Kidney (tissue), 13 donors: ENCODE measurements at regions not wholly inside any gene's neighbourhood (a gene's known extent, or its start where the extent isn't known, plus 50 kb on each side); places are given as distances from the start of the nearest gene placed in this dataset.

Source experiments
- DNase-seq, 5 donors: peaks; one replicate each; pipeline ENCODE4 v3.0.0-alpha.2; 2013 to 2020
- FAIRE-seq: peaks from 2 replicates; lab custom pipeline; 2012; peaks lifted over from hg19 to GRCh38; lab: Jason Lieb, UNC
- H3K27ac ChIP-seq, 2 donors: one replicate each; pipeline ENCODE4 v1.7.0; 2013; ENCODE audit warnings: low read depth in 2 of 2, low read length in 2 of 2, inconsistent platforms in 1 of 2
- H3K27me3 ChIP-seq: one replicate; pipeline ENCODE4 v1.7.1; 2013; ENCODE audit warnings: low read length, inconsistent platforms; ENCODE audit not compliant: control insufficient read depth, insufficient read depth
- H3K36me3 ChIP-seq, 3 donors: one replicate each; pipeline versions ENCODE4 v1.7.0 to v1.7.1; 2013; ENCODE audit warnings: low read length in 3 of 3, control low read depth in 1 of 3, inconsistent platforms in 1 of 3; ENCODE audit not compliant: insufficient read depth in 3 of 3, control insufficient read depth in 2 of 3
- H3K4me1 ChIP-seq, 3 donors: one replicate each; pipeline versions ENCODE4 v1.7.0 to v1.7.1; 2013; ENCODE audit warnings: low read length in 3 of 3, inconsistent platforms in 1 of 3, low read depth in 1 of 3; ENCODE audit not compliant: control insufficient read depth in 2 of 3, insufficient read depth in 2 of 3
- H3K4me3 ChIP-seq, 3 donors: one replicate each; pipeline versions ENCODE4 v1.7.0 to v1.8.1; 2013; ENCODE audit warnings: low read length in 3 of 3, control low read depth in 1 of 3, inconsistent platforms in 1 of 3
- H3K9ac ChIP-seq, 3 donors: one replicate each; pipeline versions ENCODE4 v1.7.0 to v1.7.1; 2013; ENCODE audit warnings: low read length in 3 of 3, control low read depth in 1 of 3, inconsistent platforms in 1 of 3
- H3K9me3 ChIP-seq, 3 donors: one replicate each; pipeline versions ENCODE4 v1.7.0 to v1.7.1; 2013; ENCODE audit warnings: low read length in 3 of 3, control low read depth in 1 of 3, inconsistent platforms in 1 of 3; ENCODE audit not compliant: control insufficient read depth in 2 of 3, insufficient read depth in 1 of 3
- CTCF ChIP-seq: IDR thresholded peaks from 3 replicates; pipeline ENCODE4 v1.5.1; 2012; ENCODE audit warnings: mild to moderate bottlenecking, moderate library complexity, borderline replicate concordance; ENCODE audit not compliant: insufficient read depth; ENCODE audit errors: extremely low read depth
- intact Hi-C: fragments of 100-400 bp; cut with DNase I; formaldehyde crosslinking; loops from one replicate; pipeline ENCODE4 v1.11.1; 2022
- donor health status: control.
- donor health status: control.
- donor health status: control.
- donor health status: control.
- donor health status: control.
- donor health status: DM: yes; HTN: yes; CAD: no.
- donor health status: Normal renal cell carcinoma (clear cell type).

GRCh38 chr11:109329716-109330115, 92.3 kb upstream of the C11orf87 start:
- intact Hi-C loops, result no loop called here
- H3K4me1 ChIP-seq, result no peaks in the 10 kb centered on the region
- no peak for FAIRE-seq

GRCh38 chr11:109338131-109338530, 83.9 kb upstream of the C11orf87 start:
- Histone ChIP-seq H3K4me3 (no peak overlapping the region), H3K36me3 (no peaks in the 10 kb centered on the region), H3K27ac (no peak overlapping the region), H3K4me1 (no peaks in the 10 kb centered on the region), H3K9me3 (no peaks in the 10 kb centered on the region), H3K9ac (no peak overlapping the region), H3K27me3 (no peaks in the 10 kb centered on the region)
- intact Hi-C loops, result no loop called here
- TF ChIP-seq CTCF, result no peak
- DNase-seq (no peak), FAIRE-seq (no peak)

More at GRCh38 chr11:109329716-109330115, 92.3 kb upstream of the C11orf87 start:
- DNase-seq, result no peak
- Histone ChIP-seq H3K27me3 (no peaks in the 10 kb centered on the region), H3K36me3 (no peaks in the 10 kb centered on the region), H3K27ac (no peak overlapping the region), H3K9me3 (no peaks in the 10 kb centered on the region), H3K4me3 (no peak overlapping the region), H3K9ac (no peak overlapping the region)
- TF ChIP-seq CTCF, result no peak

- H3K9me3 ChIP-seq, result no peaks in the 10 kb centered on the region
- TF ChIP-seq CTCF, result no peak
- DNase-seq (no peak), FAIRE-seq (no peak)
- H3K27ac ChIP-seq, result no peak overlapping the region
- intact Hi-C loops, result no loop called here
- H3K9ac ChIP-seq, result no peak overlapping the region
- no peaks in the 10 kb centered on the region for H3K36me3 ChIP-seq
- no peaks in the 10 kb centered on the region for H3K4me1 ChIP-seq
- H3K27me3 ChIP-seq, result no peaks in the 10 kb centered on the region
- no peak overlapping the region for H3K4me3 ChIP-seq
Measured at GRCh38 chr11:109342261-109342660, 79.7 kb upstream of the C11orf87 start.

GRCh38 chr11:109343242-109343641, 78.7 kb upstream of the C11orf87 start:
- FAIRE-seq (no peak), DNase-seq (no peak)
- Histone ChIP-seq H3K36me3 (no peaks in the 10 kb centered on the region), H3K4me1 (no peaks in the 10 kb centered on the region), H3K27ac (no peak overlapping the region), H3K9ac (no peak overlapping the region), H3K4me3 (no peak overlapping the region), H3K27me3 (no peaks in the 10 kb centered on the region), H3K9me3 (no peaks in the 10 kb centered on the region)
- intact Hi-C loops, result no loop called here
- no peak for TF ChIP-seq CTCF
